Thoracic aorta (tissue), 2 donors: ENCODE measurements at regions not wholly inside any gene's neighbourhood (a gene's known extent, or its start where the extent isn't known, plus 50 kb on each side); places are given as distances from the start of the nearest gene placed in this dataset.

Experiments used
- ATAC-seq: fragments of 150-250 bp; one replicate; pipeline ENCODE4 v1.8.0; 2017; ENCODE audit warnings: low read depth; ENCODE audit not compliant: insufficient number of reproducible peaks, low FRiP score
- DNase-seq: peaks from one replicate; pipeline ENCODE4 v3.0.0-alpha.2; 2020; ENCODE audit warnings: low spot score
- H3K27ac ChIP-seq, 2 donors: fragments of 200-600 bp; sonication (generic); 1 replicate in 1 of 2; 2 replicates in 1 of 2; pipeline ENCODE4 v1.5.1; 2016; ENCODE audit warnings: mild to moderate bottlenecking in 2 of 2, moderate library complexity in 2 of 2
- H3K27me3 ChIP-seq: fragments of 200-600 bp; sonication (generic); replicated peaks from 2 replicates; pipeline ENCODE4 v1.6.0; 2016; ENCODE audit warnings: mild to moderate bottlenecking; ENCODE audit not compliant: insufficient read depth
- H3K36me3 ChIP-seq: fragments of 200-600 bp; sonication (generic); one replicate; pipeline ENCODE4 v1.5.1; 2016
- H3K4me1 ChIP-seq, 2 donors: fragments of 200-600 bp; sonication (generic); 1 replicate in 1 of 2; 2 replicates in 1 of 2; pipeline versions ENCODE4 v1.5.1 to v1.6.0; 2016; ENCODE audit warnings: low read depth in 2 of 2, mild to moderate bottlenecking in 1 of 2; ENCODE audit not compliant: control insufficient read depth in 1 of 2
- H3K4me3 ChIP-seq: fragments of 200-600 bp; sonication (generic); 2 replicates; pipeline ENCODE4 v1.5.1; 2016; ENCODE audit warnings: mild to moderate bottlenecking
- H3K9me3 ChIP-seq: fragments of 200-600 bp; sonication (generic); 2 replicates; pipeline ENCODE4 v1.5.1; 2016
- TF ChIP-seq, protein P1 (sequence below): fragments of 200-600 bp; sonication (generic); IDR thresholded peaks from one replicate; pipeline ENCODE4 v1.5.1; 2019; ENCODE audit warnings: antibody characterized with exemption

DNA sequence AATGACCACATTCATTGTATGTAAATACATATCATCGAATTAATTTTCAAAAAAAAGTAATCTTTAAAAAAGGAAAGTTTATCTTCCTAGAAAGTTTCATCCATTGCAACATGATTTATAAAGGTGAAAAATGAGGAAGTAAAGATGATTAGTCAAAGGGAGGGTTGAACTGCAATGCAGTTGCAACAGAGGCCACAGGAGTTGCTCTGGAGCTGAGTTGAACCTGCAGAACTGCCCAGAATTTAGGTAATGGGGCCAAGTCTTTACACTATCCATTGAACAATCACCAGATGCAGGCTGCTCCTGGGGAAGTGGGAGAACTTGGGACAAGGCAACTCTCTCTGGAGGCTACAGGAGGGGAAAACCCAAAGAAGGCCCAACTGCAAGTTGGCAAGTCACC lies 390.7 kb downstream of the METTL4 start:
- TF ChIP-seq, protein P1, sequence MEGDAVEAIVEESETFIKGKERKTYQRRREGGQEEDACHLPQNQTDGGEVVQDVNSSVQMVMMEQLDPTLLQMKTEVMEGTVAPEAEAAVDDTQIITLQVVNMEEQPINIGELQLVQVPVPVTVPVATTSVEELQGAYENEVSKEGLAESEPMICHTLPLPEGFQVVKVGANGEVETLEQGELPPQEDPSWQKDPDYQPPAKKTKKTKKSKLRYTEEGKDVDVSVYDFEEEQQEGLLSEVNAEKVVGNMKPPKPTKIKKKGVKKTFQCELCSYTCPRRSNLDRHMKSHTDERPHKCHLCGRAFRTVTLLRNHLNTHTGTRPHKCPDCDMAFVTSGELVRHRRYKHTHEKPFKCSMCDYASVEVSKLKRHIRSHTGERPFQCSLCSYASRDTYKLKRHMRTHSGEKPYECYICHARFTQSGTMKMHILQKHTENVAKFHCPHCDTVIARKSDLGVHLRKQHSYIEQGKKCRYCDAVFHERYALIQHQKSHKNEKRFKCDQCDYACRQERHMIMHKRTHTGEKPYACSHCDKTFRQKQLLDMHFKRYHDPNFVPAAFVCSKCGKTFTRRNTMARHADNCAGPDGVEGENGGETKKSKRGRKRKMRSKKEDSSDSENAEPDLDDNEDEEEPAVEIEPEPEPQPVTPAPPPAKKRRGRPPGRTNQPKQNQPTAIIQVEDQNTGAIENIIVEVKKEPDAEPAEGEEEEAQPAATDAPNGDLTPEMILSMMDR: no peak
- H3K9me3 ChIP-seq: no peaks in the 10 kb centered on the region
- H3K36me3 ChIP-seq: no peaks in the 10 kb centered on the region
- H3K27ac ChIP-seq: no peak overlapping the region
- H3K4me3 ChIP-seq: no peak overlapping the region
- H3K27me3 ChIP-seq: no peaks in the 10 kb centered on the region
- DNase-seq: no peak
- no peak for ATAC-seq
- no peaks in the 10 kb centered on the region for H3K4me1 ChIP-seq

DNA sequence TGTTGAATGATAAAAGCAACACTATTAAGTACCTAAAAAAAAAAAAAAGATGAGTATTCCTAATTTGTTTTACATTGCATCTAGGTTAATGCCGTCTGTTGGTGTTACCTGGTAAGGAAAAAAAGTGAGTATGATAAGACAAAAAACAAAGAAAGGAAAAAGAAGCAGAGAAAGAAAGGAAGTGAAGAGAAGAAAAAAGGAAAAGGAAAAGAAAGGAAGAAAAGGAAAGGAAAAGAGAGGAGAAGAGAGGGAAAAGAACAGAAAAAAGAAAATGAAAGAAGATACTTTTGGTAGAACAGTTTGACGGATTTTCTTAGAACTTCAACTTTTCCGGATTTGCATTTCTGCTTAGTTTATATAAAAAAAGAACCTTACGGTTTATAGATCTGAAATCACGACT lies 387.9 kb downstream of the METTL4 start:
- ATAC-seq: no peak

DNA sequence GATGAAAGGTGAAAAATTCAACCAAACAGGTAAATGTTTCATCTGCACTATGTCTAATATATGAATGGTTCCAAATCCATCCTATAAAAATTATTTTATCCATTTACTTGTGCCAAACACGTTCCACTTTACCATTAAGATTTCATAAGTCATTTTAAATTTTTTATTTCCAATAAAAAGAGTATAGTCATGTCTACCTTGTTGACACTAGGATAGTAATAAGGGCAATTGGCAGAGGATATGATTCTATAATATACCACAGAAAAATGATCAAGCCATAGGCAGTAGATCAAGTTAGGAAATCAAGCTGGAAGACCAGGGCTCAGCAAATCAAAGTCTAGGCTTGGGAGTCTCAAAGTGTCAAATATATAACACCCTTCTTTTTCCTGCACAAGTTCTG lies 384.3 kb downstream of the METTL4 start:
- no peak overlapping the region for H3K27ac ChIP-seq
- H3K9me3 ChIP-seq: no peaks in the 10 kb centered on the region
- no peaks in the 10 kb centered on the region for H3K27me3 ChIP-seq
- H3K4me3 ChIP-seq: no peak overlapping the region
- no peaks in the 10 kb centered on the region for H3K36me3 ChIP-seq
- DNase-seq: no peak
- TF ChIP-seq, protein P1: no peak
- no peaks in the 10 kb centered on the region for H3K4me1 ChIP-seq
- ATAC-seq: no peak

More for the DNA sequence above, 387.9 kb downstream of the METTL4 start:
- Histone ChIP-seq H3K4me1 (no peaks in the 10 kb centered on the region), H3K36me3 (no peaks in the 10 kb centered on the region), H3K27ac (no peak overlapping the region), H3K27me3 (no peaks in the 10 kb centered on the region), H3K4me3 (no peak overlapping the region), H3K9me3 (no peaks in the 10 kb centered on the region)
- TF ChIP-seq, protein P1: no peak
- DNase-seq: no peak

DNA sequence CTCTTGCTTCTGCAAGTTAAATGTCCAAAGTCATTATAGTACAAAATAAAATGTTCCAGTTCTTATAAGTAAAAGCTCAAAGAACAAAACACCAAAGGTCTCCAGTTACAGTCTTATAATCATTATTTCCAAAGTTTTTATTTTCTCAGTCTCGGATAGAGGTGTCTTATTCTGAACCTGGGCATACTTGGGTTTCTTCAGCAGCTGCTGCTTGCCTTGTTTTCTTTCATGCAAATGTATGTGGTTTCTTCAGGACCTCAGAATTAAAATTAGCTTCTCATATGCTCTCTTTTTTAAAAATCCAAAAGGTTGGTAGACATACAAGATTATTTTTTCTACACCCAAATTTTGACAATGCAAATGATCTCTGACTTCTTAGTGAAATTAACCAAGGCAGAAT lies 383.0 kb downstream of the METTL4 start:
- H3K27me3 ChIP-seq: no peaks in the 10 kb centered on the region
- TF ChIP-seq, protein P1: no peak
- no peak for ATAC-seq
- H3K4me1 ChIP-seq: no peaks in the 10 kb centered on the region
- H3K36me3 ChIP-seq: no peaks in the 10 kb centered on the region
- H3K9me3 ChIP-seq: no peaks in the 10 kb centered on the region
- H3K27ac ChIP-seq: no peak overlapping the region
- no peak overlapping the region for H3K4me3 ChIP-seq
- no peak for DNase-seq

DNA sequence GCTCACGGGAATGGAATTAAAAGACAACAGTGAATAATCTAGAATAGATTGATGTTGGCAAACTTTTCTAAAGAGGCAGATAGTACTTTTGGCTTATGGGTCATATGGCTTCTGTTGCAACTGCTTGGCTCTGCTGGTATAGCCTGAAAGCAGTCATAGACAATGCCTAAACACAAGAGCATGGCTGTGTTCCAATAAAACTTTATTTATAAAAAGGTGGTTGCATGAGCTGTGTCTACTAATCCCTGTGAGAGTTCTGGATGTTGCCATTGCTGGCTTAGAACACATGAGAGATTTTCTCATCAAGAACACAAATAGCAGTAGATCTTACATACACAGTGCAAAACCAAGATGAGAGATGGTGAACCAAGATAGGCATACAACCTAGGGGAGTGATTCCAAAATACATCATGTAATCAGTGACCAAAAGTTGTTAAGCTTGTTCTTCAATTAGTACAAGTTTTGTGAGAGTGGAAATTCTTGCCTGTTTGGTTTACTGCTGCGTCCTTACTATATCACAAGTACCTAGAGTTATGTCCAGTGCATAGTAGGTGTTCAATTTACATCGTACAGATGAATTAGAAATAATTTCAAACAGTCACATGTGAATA lies 380.0 kb downstream of the METTL4 start:
- H3K9me3 ChIP-seq: peaks cover 3% of the 10 kb centered on the region
- no peak for ATAC-seq
- H3K27ac ChIP-seq: no peak overlapping the region
- H3K4me1 ChIP-seq: no peaks in the 10 kb centered on the region
- H3K36me3 ChIP-seq: no peaks in the 10 kb centered on the region
- H3K27me3 ChIP-seq: no peaks in the 10 kb centered on the region
- no peak overlapping the region for H3K4me3 ChIP-seq
- TF ChIP-seq, protein P1: no peak
- no peak for DNase-seq
